Ovary (tissue), 3 donors: ENCODE measurements at regions not wholly inside any gene's neighbourhood (a gene's known extent, or its start where the extent isn't known, plus 50 kb on each side); places are given as distances from the start of the nearest gene placed in this dataset.

Experiments used
- CTCF ChIP-seq, 3 donors: fragments of 450-650 bp in 2 of 3; fragments of 200-600 bp in 1 of 3; IDR thresholded peaks; one replicate each; pipeline versions ENCODE4 v1.5.1 to v1.8.0; 2016 to 2022; ENCODE audit warnings: antibody characterized with exemption in 3 of 3, mild to moderate bottlenecking in 1 of 3
- POLR2A ChIP-seq: fragments of 450-650 bp; IDR thresholded peaks from one replicate; pipeline ENCODE4 v1.6.1; 2017; ENCODE audit warnings: antibody characterized with exemption, mild to moderate bottlenecking, moderate library complexity
- donor health status: DM: no; HTN: no; CAD: no.

DNA sequence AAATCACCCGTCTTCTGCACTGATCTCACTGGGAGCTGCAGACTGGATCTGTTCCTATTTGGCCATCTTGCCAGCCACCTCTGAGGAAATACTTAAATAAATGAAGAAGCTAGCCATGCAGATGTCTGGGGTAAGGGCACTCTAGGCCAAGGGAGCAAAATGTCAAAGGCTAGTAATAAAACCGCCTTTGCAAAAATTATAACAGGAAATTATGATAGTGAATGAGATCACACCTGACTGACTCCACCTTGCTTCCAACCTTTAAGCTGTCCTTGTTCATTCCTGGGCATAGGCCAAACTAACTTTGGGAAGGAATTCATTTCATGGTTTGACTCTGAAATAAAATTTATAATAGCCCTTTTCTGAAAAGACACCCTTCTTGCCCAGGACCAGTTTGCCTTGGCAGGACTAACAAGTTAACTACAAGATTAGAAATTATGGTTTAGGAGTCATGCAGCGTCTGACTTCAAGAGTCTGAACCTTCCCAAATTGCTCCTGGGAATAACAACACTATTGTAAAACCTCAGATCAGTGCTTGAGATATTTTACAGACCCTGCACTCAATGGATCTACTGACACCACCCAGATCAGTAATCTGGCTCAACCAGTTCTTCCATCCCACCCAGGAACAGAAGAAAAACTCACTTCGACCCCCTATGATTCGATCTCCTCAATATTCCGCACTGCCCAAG, 246.9 kb upstream of the HDX start:
- TF ChIP-seq POLR2A (no peak), CTCF (IDR thresholded peaks at IDR 0.05) (no peak)
